Ovary (tissue), 7 donors: ENCODE measurements at regions not wholly inside any gene's neighbourhood (a gene's known extent, or its start where the extent isn't known, plus 50 kb on each side); places are given as distances from the start of the nearest gene placed in this dataset.

Experiments
- DNase-seq, 5 donors: peaks; one replicate each; pipeline ENCODE4 v3.0.0-alpha.2; 2019 to 2020
- H3K27ac ChIP-seq, 2 donors: fragments of 200-600 bp; one replicate each; pipeline versions ENCODE4 v1.5.1 to v1.8.0; 2019 to 2022
- H3K27me3 ChIP-seq: fragments of 200-600 bp; one replicate; pipeline ENCODE4 v1.8.0; 2022
- H3K36me3 ChIP-seq: fragments of 200-600 bp; sonication (generic); one replicate; pipeline ENCODE4 v1.5.1; 2019
- H3K4me1 ChIP-seq: one replicate; pipeline ENCODE4 v1.8.1; 2013; ENCODE audit warnings: mild to moderate bottlenecking, moderate library complexity; ENCODE audit not compliant: insufficient read depth
- H3K4me3 ChIP-seq: fragments of 200-600 bp; sonication (generic); one replicate; pipeline ENCODE4 v1.5.1; 2017
- H3K9me3 ChIP-seq, 2 donors: fragments of 200-600 bp in 1 of 2; sonication (generic) in 1 of 2; one replicate each; pipeline versions ENCODE4 v1.5.1 to v1.8.1; 2013 to 2019; ENCODE audit warnings: mild to moderate bottlenecking in 1 of 2, moderate library complexity in 1 of 2
- CTCF ChIP-seq, 3 donors: fragments of 450-650 bp in 2 of 3; fragments of 200-600 bp in 1 of 3; IDR thresholded peaks; one replicate each; pipeline versions ENCODE4 v1.5.1 to v1.8.0; 2016 to 2022; ENCODE audit warnings: antibody characterized with exemption in 3 of 3, mild to moderate bottlenecking in 1 of 3
- EP300 ChIP-seq: sonication (generic); formaldehyde crosslinking; IDR thresholded peaks from one replicate; pipeline ENCODE4 v1.6.1; 2017; ENCODE audit warnings: antibody characterized with exemption
- POLR2A ChIP-seq: fragments of 450-650 bp; IDR thresholded peaks from one replicate; pipeline ENCODE4 v1.6.1; 2017; ENCODE audit warnings: antibody characterized with exemption, mild to moderate bottlenecking, moderate library complexity
- WGBS, 3 donors: extraction: QIAGEN DNeasy Blood & Tissue Kit in 1 of 3; methylation state at CpG; one replicate each; pipeline versions ENCODE4 v1.1.5 to v1.1.7; 2013 to 2017; 5-methylcytosine and 5-hydroxymethylcytosine counted together
- intact Hi-C, 4 donors: fragments of 100-400 bp; cut with DNase I; formaldehyde crosslinking; loops; one replicate each; pipeline versions ENCODE4 v1.11.0 to v1.15.1; 2022 to 2023
- donor health status: DM: no; HTN: no; CAD: no; lungs with moderate emphysema.
- donor health status: DM: no; HTN: no; CAD: no.
- donor health status: Bipolar disorder and iron deficiency.
- donor health status: DM: no; HTN: no; CAD: no.
- donor health status: DM: yes; HTN: yes; CAD: no.

GRCh38 chr2:230593765-230594164, 118.9 kb upstream of the CAB39 start:
- WGBS, 3 donors = 86 to 96% (median 86%) methylated on average over 9 of the region's 9 CpGs
- intact Hi-C loops = no loop called here
- Histone ChIP-seq H3K4me1 (no peaks in the 10 kb centered on the region), H3K36me3 (no peaks in the 10 kb centered on the region), H3K9me3 (no peaks in the 10 kb centered on the region), H3K27ac (no peak overlapping the region), H3K4me3 (no peak overlapping the region), H3K27me3 (no peaks in the 10 kb centered on the region)
- TF ChIP-seq CTCF (IDR thresholded peaks at IDR 0.05) (no peak), POLR2A (no peak), EP300 (no peak)
- no peak for DNase-seq

- no peak for DNase-seq
- Histone ChIP-seq H3K27me3 (no peaks in the 10 kb centered on the region), H3K4me3 (no peak overlapping the region), H3K36me3 (no peaks in the 10 kb centered on the region), H3K9me3 (no peaks in the 10 kb centered on the region), H3K27ac (no peak overlapping the region), H3K4me1 (no peaks in the 10 kb centered on the region)
- 95 to 100% (median 98%) methylated on average over 3 of the region's 3 CpGs for WGBS, 3 donors
- TF ChIP-seq EP300 (no peak), CTCF (IDR thresholded peaks at IDR 0.05) (no peak), POLR2A (no peak)
- intact Hi-C loops = no loop called here
These were observed 118.3 kb upstream of the CAB39 start for GRCh38 chr2:230594286-230594840.

- 52 to 62% (median 59%) methylated on average over 2 of the region's 2 CpGs for WGBS, 3 donors
These were observed 112.8 kb upstream of the CAB39 start for GRCh38 chr2:230599853-230600252.

GRCh38 chr2:230600285-230600684, 112.4 kb upstream of the CAB39 start:
- DNase-seq = no peak
- no peak overlapping the region for H3K27ac ChIP-seq
- TF ChIP-seq CTCF (IDR thresholded peaks at IDR 0.05) (no peak), POLR2A (no peak), EP300 (no peak)
- 68 to 85% (median 80%) methylated on average over 5 of the region's 5 CpGs for WGBS, 3 donors
- intact Hi-C loops = no loop called here
- no peaks in the 10 kb centered on the region for H3K4me1 ChIP-seq
- H3K4me3 ChIP-seq = no peak overlapping the region
- no peaks in the 10 kb centered on the region for H3K36me3 ChIP-seq
- no peaks in the 10 kb centered on the region for H3K9me3 ChIP-seq
- no peaks in the 10 kb centered on the region for H3K27me3 ChIP-seq

More at GRCh38 chr2:230599853-230600252, 112.8 kb upstream of the CAB39 start:
- Histone ChIP-seq H3K27me3 (no peaks in the 10 kb centered on the region), H3K27ac (no peak overlapping the region), H3K4me3 (no peak overlapping the region), H3K9me3 (no peaks in the 10 kb centered on the region), H3K4me1 (no peaks in the 10 kb centered on the region), H3K36me3 (no peaks in the 10 kb centered on the region)
- intact Hi-C loops = no loop called here
- DNase-seq = no peak
- TF ChIP-seq POLR2A (no peak), CTCF (IDR thresholded peaks at IDR 0.05) (no peak), EP300 (no peak)
